ENCODE measurements at regions not wholly inside any gene's neighbourhood (a gene's known extent, or its start where the extent isn't known, plus 50 kb on each side); places are given as distances from the start of the nearest gene placed in this dataset.

DNA sequence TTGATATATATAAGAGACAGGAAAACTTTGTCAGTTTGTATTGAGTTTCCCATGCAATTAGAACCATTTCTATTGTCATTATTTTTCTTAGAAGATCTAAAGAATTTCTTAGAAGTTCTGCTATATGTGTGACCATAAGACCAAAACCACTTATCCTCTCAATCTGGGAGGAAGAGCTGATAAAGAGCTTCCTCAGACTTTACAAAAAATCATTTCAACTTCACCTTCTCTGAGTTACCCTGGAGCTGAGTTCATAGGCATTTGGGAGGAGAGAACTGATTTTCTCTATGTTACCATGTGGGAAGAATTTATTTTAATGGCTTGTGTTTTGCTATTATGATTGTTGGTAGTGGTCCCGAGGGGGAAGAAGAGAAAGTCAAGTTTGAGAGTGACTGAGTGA is 329.3 kb downstream of the GPD2 start:
- no peak overlapping the region for H2AFZ ChIP-seq (ENCODE audit: low read depth, low read length)
- TF ChIP-seq EZH2 (IDR thresholded peaks at IDR 0.05; ENCODE audit: insufficient read depth, low read length), result no peak
- TF ChIP-seq, protein P1, sequence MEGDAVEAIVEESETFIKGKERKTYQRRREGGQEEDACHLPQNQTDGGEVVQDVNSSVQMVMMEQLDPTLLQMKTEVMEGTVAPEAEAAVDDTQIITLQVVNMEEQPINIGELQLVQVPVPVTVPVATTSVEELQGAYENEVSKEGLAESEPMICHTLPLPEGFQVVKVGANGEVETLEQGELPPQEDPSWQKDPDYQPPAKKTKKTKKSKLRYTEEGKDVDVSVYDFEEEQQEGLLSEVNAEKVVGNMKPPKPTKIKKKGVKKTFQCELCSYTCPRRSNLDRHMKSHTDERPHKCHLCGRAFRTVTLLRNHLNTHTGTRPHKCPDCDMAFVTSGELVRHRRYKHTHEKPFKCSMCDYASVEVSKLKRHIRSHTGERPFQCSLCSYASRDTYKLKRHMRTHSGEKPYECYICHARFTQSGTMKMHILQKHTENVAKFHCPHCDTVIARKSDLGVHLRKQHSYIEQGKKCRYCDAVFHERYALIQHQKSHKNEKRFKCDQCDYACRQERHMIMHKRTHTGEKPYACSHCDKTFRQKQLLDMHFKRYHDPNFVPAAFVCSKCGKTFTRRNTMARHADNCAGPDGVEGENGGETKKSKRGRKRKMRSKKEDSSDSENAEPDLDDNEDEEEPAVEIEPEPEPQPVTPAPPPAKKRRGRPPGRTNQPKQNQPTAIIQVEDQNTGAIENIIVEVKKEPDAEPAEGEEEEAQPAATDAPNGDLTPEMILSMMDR (IDR thresholded peaks at IDR 0.05; ENCODE audit: insufficient read depth, low read depth, low read length), result no peak
- Mint-ChIP-seq H3K4me3 (ENCODE audit: unreplicated experiment) (no peak overlapping the region), H3K36me3 (ENCODE audit: low read depth, unreplicated experiment) (no peaks in the 10 kb centered on the region), H3K27ac (ENCODE audit: unreplicated experiment) (no peak overlapping the region), H3K4me1 (ENCODE audit: low read depth, unreplicated experiment) (peaks cover 6% of the 10 kb centered on the region), H3K27me3 (ENCODE audit: low read depth, unreplicated experiment) (no peaks in the 10 kb centered on the region), H3K9me3 (ENCODE audit: unreplicated experiment) (peaks cover 5% of the 10 kb centered on the region)
- H3K4me1 ChIP-seq (ENCODE audit: insufficient read depth, low read length), result no peaks in the 10 kb centered on the region
- H3K79me2 ChIP-seq (ENCODE audit: insufficient read depth, low read length), result no peaks in the 10 kb centered on the region
- H3K4me2 ChIP-seq (ENCODE audit: low read length), result no peak overlapping the region
- H3K9me3 ChIP-seq (ENCODE audit: insufficient read depth, low read depth, low read length), result no peaks in the 10 kb centered on the region
- H3K27me3 ChIP-seq (ENCODE audit: insufficient read depth, low read length), result no peaks in the 10 kb centered on the region
- no peak for DNase-seq (ENCODE audit: low read depth)
- no peaks in the 10 kb centered on the region for H4K20me1 ChIP-seq (ENCODE audit: insufficient read depth, low read length)
- H3K27ac ChIP-seq (ENCODE audit: low read depth, low read length), result no peak overlapping the region
- no peak overlapping the region for H3K4me3 ChIP-seq (ENCODE audit: insufficient read depth, low read depth, low read length)
- FAIRE-seq, result no peak
- no peak overlapping the region for H3K9ac ChIP-seq (ENCODE audit: low read length)
- no peaks in the 10 kb centered on the region for H3K36me3 ChIP-seq (ENCODE audit: insufficient read depth, low read length)

DNA sequence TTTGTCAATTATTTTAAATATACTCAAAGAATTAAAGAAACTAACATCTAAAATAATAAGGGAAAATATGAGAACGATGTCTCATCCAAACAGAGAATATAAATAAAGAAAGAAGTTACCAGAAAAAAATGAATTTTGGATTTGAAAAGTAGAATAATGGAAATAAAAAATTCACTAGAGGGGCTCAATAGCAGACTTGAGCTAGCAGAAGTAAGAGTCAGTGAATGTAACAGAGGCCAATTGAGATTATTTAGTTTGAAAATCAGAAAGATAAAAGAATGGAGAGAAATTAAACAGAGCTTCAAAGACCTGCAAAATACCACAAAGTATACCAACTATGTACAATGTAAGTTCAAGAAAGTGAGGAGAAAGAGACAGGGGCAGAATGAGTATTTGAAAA is 333.6 kb downstream of the GPD2 start:
- Histone ChIP-seq H3K27me3 (ENCODE audit: insufficient read depth, low read length) (no peaks in the 10 kb centered on the region), H3K4me2 (ENCODE audit: low read length) (no peak overlapping the region), H3K9ac (ENCODE audit: low read length) (no peak overlapping the region), H3K27ac (ENCODE audit: low read depth, low read length) (no peak overlapping the region), H2AFZ (ENCODE audit: low read depth, low read length) (no peak overlapping the region), H3K36me3 (ENCODE audit: insufficient read depth, low read length) (no peaks in the 10 kb centered on the region), H3K4me1 (ENCODE audit: insufficient read depth, low read length) (no peaks in the 10 kb centered on the region), H3K4me3 (ENCODE audit: insufficient read depth, low read depth, low read length) (no peak overlapping the region), H3K79me2 (ENCODE audit: insufficient read depth, low read length) (no peaks in the 10 kb centered on the region), H3K9me3 (ENCODE audit: insufficient read depth, low read depth, low read length) (no peaks in the 10 kb centered on the region), H4K20me1 (ENCODE audit: insufficient read depth, low read length) (no peaks in the 10 kb centered on the region)
- Mint-ChIP-seq H3K36me3 (ENCODE audit: low read depth, unreplicated experiment) (no peaks in the 10 kb centered on the region), H3K9me3 (ENCODE audit: unreplicated experiment) (peaks cover 5% of the 10 kb centered on the region), H3K4me1 (ENCODE audit: low read depth, unreplicated experiment) (peaks cover 6% of the 10 kb centered on the region), H3K27ac (ENCODE audit: unreplicated experiment) (no peak overlapping the region), H3K27me3 (ENCODE audit: low read depth, unreplicated experiment) (no peaks in the 10 kb centered on the region), H3K4me3 (ENCODE audit: unreplicated experiment) (no peak overlapping the region)
- FAIRE-seq, result no peak
- no peak for TF ChIP-seq EZH2 (IDR thresholded peaks at IDR 0.05; ENCODE audit: insufficient read depth, low read length)
- TF ChIP-seq, protein P1 (IDR thresholded peaks at IDR 0.05; ENCODE audit: insufficient read depth, low read depth, low read length), result no peak
- DNase-seq (ENCODE audit: low read depth), result no peak

DNA sequence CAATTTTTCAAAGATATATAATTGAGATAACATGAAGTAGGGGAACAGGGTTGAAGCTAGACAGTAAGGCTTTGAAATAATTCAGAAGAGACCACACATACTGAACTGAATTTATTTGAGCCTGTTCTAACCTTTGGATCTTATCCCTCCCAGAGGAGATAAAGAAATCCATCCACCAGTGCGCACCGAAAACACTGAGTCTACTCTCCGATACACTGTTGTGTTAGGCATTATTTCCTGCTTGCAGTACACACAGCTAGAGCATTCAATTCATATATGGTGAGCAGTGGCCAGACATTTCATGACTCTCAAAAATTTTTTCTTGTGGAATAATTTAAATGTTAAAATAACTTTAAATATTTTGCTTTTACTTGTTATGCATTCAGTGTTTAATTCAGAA is 342.7 kb downstream of the GPD2 start:
- no peak overlapping the region for H3K27ac Mint-ChIP-seq (ENCODE audit: unreplicated experiment)
- peaks cover 4% of the 10 kb centered on the region for H3K9me3 Mint-ChIP-seq (ENCODE audit: unreplicated experiment)
- FAIRE-seq, result no peak

More for the DNA sequence above, 342.7 kb downstream of the GPD2 start:
- Histone ChIP-seq H3K4me1 (ENCODE audit: insufficient read depth, low read length) (no peaks in the 10 kb centered on the region), H3K27ac (ENCODE audit: low read depth, low read length) (no peak overlapping the region), H4K20me1 (ENCODE audit: insufficient read depth, low read length) (no peaks in the 10 kb centered on the region), H3K79me2 (ENCODE audit: insufficient read depth, low read length) (no peaks in the 10 kb centered on the region), H3K9ac (ENCODE audit: low read length) (no peak overlapping the region), H3K4me2 (ENCODE audit: low read length) (no peak overlapping the region), H2AFZ (ENCODE audit: low read depth, low read length) (no peak overlapping the region), H3K9me3 (ENCODE audit: insufficient read depth, low read depth, low read length) (peaks cover 2% of the 10 kb centered on the region), H3K27me3 (ENCODE audit: insufficient read depth, low read length) (no peaks in the 10 kb centered on the region), H3K4me3 (ENCODE audit: insufficient read depth, low read depth, low read length) (no peak overlapping the region), H3K36me3 (ENCODE audit: insufficient read depth, low read length) (no peaks in the 10 kb centered on the region)
- TF ChIP-seq, protein P1 (IDR thresholded peaks at IDR 0.05; ENCODE audit: insufficient read depth, low read depth, low read length), result no peak
- TF ChIP-seq EZH2 (IDR thresholded peaks at IDR 0.05; ENCODE audit: insufficient read depth, low read length), result no peak
- Mint-ChIP-seq H3K27me3 (ENCODE audit: low read depth, unreplicated experiment) (no peaks in the 10 kb centered on the region), H3K4me3 (ENCODE audit: unreplicated experiment) (no peak overlapping the region), H3K36me3 (ENCODE audit: low read depth, unreplicated experiment) (no peaks in the 10 kb centered on the region), H3K4me1 (ENCODE audit: low read depth, unreplicated experiment) (no peaks in the 10 kb centered on the region)
- no peak for DNase-seq (ENCODE audit: low read depth)

All from astrocyte (in vitro differentiated cells and primary cell).